ENCODE measurements at regions not wholly inside any gene's neighbourhood (a gene's known extent, or its start where the extent isn't known, plus 50 kb on each side); places are given as distances from the start of the nearest gene placed in this dataset.

DNA sequence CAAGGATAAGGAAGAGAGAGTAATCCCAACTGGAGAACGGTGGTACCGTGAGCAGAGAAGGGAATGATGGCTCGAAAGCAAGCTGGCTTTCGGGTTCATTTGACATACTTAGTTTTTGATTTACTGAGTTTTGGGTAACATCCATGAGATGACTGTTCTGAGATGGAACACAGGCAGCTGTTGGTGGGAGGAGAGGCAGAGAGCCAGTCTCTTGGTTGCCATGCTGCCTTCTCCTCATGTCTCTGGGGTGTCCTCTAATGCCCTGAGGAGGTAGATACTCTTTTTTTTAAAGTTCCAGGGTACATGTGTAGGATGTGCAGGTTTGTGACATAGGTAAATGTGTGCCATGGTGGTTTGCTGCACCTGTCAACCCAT lies 76.4 kb upstream of the NRP1 start:
- TF ChIP-seq, protein P1, sequence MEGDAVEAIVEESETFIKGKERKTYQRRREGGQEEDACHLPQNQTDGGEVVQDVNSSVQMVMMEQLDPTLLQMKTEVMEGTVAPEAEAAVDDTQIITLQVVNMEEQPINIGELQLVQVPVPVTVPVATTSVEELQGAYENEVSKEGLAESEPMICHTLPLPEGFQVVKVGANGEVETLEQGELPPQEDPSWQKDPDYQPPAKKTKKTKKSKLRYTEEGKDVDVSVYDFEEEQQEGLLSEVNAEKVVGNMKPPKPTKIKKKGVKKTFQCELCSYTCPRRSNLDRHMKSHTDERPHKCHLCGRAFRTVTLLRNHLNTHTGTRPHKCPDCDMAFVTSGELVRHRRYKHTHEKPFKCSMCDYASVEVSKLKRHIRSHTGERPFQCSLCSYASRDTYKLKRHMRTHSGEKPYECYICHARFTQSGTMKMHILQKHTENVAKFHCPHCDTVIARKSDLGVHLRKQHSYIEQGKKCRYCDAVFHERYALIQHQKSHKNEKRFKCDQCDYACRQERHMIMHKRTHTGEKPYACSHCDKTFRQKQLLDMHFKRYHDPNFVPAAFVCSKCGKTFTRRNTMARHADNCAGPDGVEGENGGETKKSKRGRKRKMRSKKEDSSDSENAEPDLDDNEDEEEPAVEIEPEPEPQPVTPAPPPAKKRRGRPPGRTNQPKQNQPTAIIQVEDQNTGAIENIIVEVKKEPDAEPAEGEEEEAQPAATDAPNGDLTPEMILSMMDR (optimal IDR thresholded peaks at IDR 0.05 in 1 of 3, IDR thresholded peaks at IDR 0.05 in 1 of 3, conservative IDR thresholded peaks at IDR 0.05 in 1 of 3; ENCODE audit: extremely low read depth in 1 of 3, insufficient read depth in 2 of 3, low read length in 3 of 3) = no peak
- no peak for TF ChIP-seq EZH2 (IDR thresholded peaks at IDR 0.05; ENCODE audit: low read length)

Data from keratinocyte (primary cell).